ENCODE measurements at regions not wholly inside any gene's neighbourhood (a gene's known extent, or its start where the extent isn't known, plus 50 kb on each side); places are given as distances from the start of the nearest gene placed in this dataset.

DNA sequence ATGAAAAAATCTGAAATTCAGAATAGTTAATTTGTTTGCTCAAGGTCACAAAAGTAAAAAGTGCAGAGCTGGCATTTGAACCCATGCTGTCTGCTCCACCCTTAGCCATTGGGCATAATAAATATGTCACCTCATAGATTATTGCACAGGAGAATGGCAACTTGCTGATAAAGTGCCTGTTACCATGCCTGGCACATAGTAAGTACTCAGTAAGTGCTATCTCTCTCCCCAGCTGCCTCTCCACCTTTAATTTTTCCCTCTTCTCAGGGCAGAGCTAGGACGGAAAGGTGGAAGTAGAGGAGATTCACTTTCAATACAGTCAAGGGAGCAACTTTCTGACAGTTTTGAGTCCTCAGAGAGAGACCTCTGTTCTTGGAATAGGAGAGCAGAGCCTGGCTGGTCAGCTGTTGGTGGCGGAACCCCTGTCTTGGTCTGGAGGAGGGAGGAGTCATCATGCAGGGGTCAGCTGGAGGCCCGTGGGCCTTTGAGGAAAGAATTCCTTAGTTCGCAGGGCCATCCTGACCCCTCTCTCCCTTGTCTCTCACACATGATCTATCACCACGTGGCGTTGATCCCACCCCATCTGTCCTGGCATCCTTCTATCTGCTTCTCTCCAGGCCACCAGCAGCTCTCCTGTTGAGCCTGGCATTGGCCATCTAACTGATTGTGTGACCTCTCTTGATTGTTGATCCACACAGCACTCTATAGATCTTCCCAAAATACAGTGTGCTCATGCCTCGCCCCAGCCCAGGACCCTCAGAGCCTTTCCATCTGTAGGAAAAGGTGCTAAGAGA, 149.3 kb downstream of the RPLP1 start:
- H3K4me3 ChIP-seq (ENCODE audit: control insufficient read depth in 2 of 3, extremely low read depth in 1 of 3, insufficient read depth in 2 of 3, low read depth in 1 of 3, low read length in 3 of 3), result no peak overlapping the region
- no peak overlapping the region for H2AFZ ChIP-seq (ENCODE audit: control insufficient read depth, low read length)
- no peak for DNase-seq (ENCODE audit: low read depth, low spot score)
- no peak overlapping the region for H3K27ac ChIP-seq (ENCODE audit: control insufficient read depth, insufficient read depth, low read length)
- no peaks in the 10 kb centered on the region for H3K79me2 ChIP-seq (ENCODE audit: control insufficient read depth, insufficient read depth, low read length)
- no peaks in the 10 kb centered on the region for H3K36me3 ChIP-seq (ENCODE audit: control insufficient read depth in 2 of 2, extremely low read depth in 1 of 2, insufficient read depth in 2 of 2, low read length in 2 of 2)
- H3K27me3 ChIP-seq (ENCODE audit: control insufficient read depth, extremely low read depth, insufficient read depth, low read length), result peaks cover 60% of the 10 kb centered on the region
- no peak for TF ChIP-seq EZH2 (IDR thresholded peaks at IDR 0.05; ENCODE audit: low read length)
- TF ChIP-seq, protein P1, sequence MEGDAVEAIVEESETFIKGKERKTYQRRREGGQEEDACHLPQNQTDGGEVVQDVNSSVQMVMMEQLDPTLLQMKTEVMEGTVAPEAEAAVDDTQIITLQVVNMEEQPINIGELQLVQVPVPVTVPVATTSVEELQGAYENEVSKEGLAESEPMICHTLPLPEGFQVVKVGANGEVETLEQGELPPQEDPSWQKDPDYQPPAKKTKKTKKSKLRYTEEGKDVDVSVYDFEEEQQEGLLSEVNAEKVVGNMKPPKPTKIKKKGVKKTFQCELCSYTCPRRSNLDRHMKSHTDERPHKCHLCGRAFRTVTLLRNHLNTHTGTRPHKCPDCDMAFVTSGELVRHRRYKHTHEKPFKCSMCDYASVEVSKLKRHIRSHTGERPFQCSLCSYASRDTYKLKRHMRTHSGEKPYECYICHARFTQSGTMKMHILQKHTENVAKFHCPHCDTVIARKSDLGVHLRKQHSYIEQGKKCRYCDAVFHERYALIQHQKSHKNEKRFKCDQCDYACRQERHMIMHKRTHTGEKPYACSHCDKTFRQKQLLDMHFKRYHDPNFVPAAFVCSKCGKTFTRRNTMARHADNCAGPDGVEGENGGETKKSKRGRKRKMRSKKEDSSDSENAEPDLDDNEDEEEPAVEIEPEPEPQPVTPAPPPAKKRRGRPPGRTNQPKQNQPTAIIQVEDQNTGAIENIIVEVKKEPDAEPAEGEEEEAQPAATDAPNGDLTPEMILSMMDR (optimal IDR thresholded peaks at IDR 0.05 in 1 of 3, IDR thresholded peaks at IDR 0.05 in 1 of 3, conservative IDR thresholded peaks at IDR 0.05 in 1 of 3; ENCODE audit: extremely low read depth in 1 of 3, insufficient read depth in 2 of 3, low read length in 3 of 3), result no peak
- no peak overlapping the region for H3K9ac ChIP-seq (ENCODE audit: control insufficient read depth, extremely low read depth, insufficient read depth, low read length)
- dilution Hi-C loops (cut with MboI; ENCODE audit: extremely low pct_ligation_motif_present, low sequenced_read_pairs), result no loop called here
- H4K20me1 ChIP-seq (ENCODE audit: control insufficient read depth, extremely low read depth, insufficient read depth, low read length), result no peaks in the 10 kb centered on the region
- H3K4me1 ChIP-seq (ENCODE audit: control insufficient read depth, extremely low read depth, insufficient read depth, low read length), result no peaks in the 10 kb centered on the region
- no peaks in the 10 kb centered on the region for H3K9me3 ChIP-seq (ENCODE audit: control insufficient read depth, low read depth, low read length)
- H3K9me1 ChIP-seq (ENCODE audit: control insufficient read depth, extremely low read depth, insufficient read depth, low read length), result no peaks in the 10 kb centered on the region
- FAIRE-seq, result no peak
- no peak overlapping the region for H3K4me2 ChIP-seq (ENCODE audit: control insufficient read depth, extremely low read depth, insufficient read depth, low read depth, low read length)

DNA sequence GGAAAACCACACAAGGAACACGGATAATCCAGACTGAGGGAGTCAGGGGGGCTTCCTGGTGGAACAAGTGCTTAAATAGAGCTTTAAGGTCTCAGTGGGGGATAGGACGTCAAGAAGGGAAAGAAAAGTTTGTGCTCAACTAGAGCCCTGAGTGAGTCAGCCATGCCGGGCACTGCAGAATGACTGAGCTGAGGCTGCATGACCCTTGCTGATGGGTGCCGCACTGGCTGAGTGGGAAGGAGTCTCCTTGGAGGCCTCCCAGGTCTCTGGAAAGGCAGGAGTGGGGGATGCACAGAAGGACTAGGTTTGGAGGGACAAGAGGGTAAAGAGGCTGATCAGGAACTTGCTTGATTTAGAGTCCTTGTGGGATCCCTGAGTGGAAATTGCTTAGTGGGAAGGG, 150.3 kb downstream of the RPLP1 start:
- Histone ChIP-seq H3K79me2 (ENCODE audit: control insufficient read depth, insufficient read depth, low read length) (no peaks in the 10 kb centered on the region), H3K9me3 (ENCODE audit: control insufficient read depth, low read depth, low read length) (no peaks in the 10 kb centered on the region), H3K27ac (ENCODE audit: control insufficient read depth, insufficient read depth, low read length) (no peak overlapping the region), H3K27me3 (ENCODE audit: control insufficient read depth, extremely low read depth, insufficient read depth, low read length) (peaks cover 60% of the 10 kb centered on the region), H4K20me1 (ENCODE audit: control insufficient read depth, extremely low read depth, insufficient read depth, low read length) (no peaks in the 10 kb centered on the region), H3K36me3 (ENCODE audit: control insufficient read depth in 2 of 2, extremely low read depth in 1 of 2, insufficient read depth in 2 of 2, low read length in 2 of 2) (no peaks in the 10 kb centered on the region), H3K9me1 (ENCODE audit: control insufficient read depth, extremely low read depth, insufficient read depth, low read length) (no peaks in the 10 kb centered on the region), H3K4me3 (ENCODE audit: control insufficient read depth in 2 of 3, extremely low read depth in 1 of 3, insufficient read depth in 2 of 3, low read depth in 1 of 3, low read length in 3 of 3) (no peak overlapping the region), H3K4me1 (ENCODE audit: control insufficient read depth, extremely low read depth, insufficient read depth, low read length) (no peaks in the 10 kb centered on the region), H2AFZ (ENCODE audit: control insufficient read depth, low read length) (no peak overlapping the region), H3K4me2 (ENCODE audit: control insufficient read depth, extremely low read depth, insufficient read depth, low read depth, low read length) (no peak overlapping the region), H3K9ac (ENCODE audit: control insufficient read depth, extremely low read depth, insufficient read depth, low read length) (no peak overlapping the region)
- dilution Hi-C loops (cut with MboI; ENCODE audit: extremely low pct_ligation_motif_present, low sequenced_read_pairs), result no loop called here
- FAIRE-seq (no peak), DNase-seq (ENCODE audit: low read depth, low spot score) (no peak)
- no peak for TF ChIP-seq EZH2 (IDR thresholded peaks at IDR 0.05; ENCODE audit: low read length)
- TF ChIP-seq, protein P1 (optimal IDR thresholded peaks at IDR 0.05 in 1 of 3, IDR thresholded peaks at IDR 0.05 in 1 of 3, conservative IDR thresholded peaks at IDR 0.05 in 1 of 3; ENCODE audit: extremely low read depth in 1 of 3, insufficient read depth in 2 of 3, low read length in 3 of 3), result no peak

Measured in keratinocyte (primary cell).